GM19025 (cell line): ENCODE measurements at regions not wholly inside any gene's neighbourhood (a gene's known extent, or its start where the extent isn't known, plus 50 kb on each side); places are given as distances from the start of the nearest gene placed in this dataset.
"Not testable (repeated sequence)": the region's sequence is repeated elsewhere in the genome, so short reads cannot be mapped to it uniquely, and the experiment has no call there.

Experiments used
- ATAC-seq: cut with Tn5 transposase; IDR thresholded peaks from one replicate; pipeline ENCODE4 v1.9.1; 2021; ENCODE audit warnings: mild to moderate bottlenecking, low read depth, moderate library complexity; ENCODE audit not compliant: unreplicated experiment

DNA sequence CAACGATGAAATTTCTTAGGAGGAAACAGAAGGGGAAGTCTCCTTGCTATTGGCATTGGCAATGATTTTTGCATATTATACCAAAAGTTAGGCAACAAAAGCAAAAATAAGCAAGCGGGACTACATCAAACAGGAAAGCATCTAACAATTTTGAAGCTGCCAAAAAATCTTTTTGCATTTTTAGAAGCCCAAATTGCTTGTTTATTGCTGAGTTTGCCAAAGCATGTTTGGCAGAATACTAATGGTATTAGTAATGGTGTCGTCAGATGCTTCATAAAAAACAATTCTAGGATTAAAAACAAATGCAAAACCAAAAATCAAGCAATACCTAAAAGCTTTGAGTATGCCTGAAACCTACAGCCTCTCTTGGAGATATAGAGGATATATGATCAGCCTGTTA, 80.0 kb downstream of the GALR1 start:
- ATAC-seq = no peak

DNA sequence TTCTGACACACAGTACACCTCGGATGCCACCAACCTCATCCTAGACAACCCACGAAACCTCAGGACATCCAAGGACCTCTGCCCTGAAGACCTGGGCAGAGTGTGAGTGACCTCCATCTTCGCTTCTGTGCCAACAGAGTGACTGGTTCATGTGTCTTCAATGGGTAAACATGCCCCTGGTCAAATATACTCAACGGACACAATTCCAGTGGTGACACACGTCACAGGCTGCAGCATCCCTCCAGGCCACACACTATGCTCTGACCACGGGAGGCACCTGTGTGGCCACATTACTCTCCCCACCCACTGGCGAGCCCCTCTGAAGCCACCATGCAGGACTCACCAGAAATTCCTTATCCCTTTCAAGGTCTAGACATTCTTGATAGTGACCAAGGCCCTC, 85.2 kb downstream of the GALR1 start:
- no peak for ATAC-seq

DNA sequence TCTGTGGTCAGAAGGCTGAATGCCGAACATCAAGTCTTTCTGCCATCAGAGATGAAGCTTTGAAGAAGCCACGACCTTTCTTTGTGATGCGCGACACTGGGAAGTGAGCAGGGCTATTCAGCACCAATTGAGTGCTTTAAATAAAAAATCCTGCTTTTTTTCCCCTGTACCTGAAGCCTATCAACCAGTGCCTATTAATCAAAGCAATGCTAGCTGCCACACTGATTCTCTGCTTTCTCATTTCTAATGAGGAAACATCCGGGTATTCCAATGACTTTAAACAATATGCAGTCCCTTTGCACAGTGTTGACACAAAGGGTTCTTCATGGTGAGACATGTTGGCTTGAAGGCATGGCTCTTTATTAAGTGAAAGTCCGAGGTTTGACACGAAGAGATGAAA, 88.0 kb downstream of the GALR1 start:
- no peak for ATAC-seq

DNA sequence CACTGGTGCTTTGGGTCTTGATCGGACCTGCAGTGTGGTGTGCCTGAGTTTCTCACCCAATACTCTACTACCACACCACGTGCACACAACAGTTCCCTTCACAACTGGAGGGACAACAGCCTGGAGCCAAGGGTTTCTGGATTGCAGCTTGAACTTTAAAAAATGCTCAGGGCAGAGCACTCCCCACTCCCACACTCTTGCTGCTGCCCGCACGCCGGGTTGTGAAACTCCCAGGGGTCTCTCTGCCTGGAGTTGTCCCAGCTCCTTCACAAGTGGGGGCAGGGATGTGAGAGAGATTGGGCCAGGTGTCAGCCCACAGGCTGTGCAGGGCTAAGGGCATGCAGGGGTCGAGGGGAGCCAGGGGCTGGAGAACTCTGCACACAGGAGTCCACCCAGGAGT, 89.4 kb downstream of the GALR1 start:
- ATAC-seq = no peak

- no peak for ATAC-seq
Measured at GRCh38 chr18:77339623-77340022, 90.0 kb downstream of the GALR1 start.

- no peak for ATAC-seq
Measured at GRCh38 chr18:77340815-77341214, 91.2 kb downstream of the GALR1 start.

DNA sequence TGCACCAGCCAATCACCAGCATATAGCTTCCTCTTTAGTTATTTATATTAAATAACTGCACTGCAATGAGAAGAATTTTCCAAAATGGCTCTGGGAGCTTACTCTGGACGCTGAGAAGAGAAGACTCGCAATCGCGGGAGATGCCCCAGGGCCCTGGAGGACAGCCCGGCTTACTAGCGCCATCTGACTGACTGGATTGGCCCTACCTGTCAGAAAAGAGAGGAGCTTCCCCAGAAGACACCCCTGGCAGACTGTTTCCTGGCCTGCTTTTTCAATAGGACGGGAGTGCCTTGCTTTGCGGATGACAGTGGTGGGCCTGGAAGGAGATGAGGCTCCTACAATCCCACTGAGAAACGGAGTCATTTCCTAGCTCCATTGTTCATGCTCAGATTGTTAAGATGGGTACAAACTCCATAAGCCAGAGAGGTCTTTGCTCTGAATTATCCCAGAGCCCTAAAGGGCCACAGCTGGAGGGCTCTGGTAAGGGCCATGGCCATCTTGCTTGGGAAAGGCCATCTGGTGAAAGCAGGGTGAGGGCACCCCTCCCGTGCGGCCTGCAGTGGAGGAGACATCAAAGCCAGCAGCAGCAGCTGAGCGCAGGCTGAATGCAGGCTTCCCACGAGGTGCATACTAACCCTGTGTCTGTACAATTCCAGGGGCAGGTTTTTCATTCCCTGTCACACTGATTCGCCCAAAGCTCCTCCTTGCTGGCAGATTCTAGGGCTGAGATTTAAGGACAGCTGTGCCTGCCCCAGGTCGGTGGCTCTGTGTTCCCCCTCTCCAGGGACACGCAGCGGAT, 92.1 kb downstream of the GALR1 start:
- ATAC-seq = no peak

GRCh38 chr18:77342736-77343135, 93.1 kb downstream of the GALR1 start:
- ATAC-seq = no peak

- no peak for ATAC-seq
Measured at GRCh38 chr18:77343846-77344510, 94.3 kb downstream of the GALR1 start.

DNA sequence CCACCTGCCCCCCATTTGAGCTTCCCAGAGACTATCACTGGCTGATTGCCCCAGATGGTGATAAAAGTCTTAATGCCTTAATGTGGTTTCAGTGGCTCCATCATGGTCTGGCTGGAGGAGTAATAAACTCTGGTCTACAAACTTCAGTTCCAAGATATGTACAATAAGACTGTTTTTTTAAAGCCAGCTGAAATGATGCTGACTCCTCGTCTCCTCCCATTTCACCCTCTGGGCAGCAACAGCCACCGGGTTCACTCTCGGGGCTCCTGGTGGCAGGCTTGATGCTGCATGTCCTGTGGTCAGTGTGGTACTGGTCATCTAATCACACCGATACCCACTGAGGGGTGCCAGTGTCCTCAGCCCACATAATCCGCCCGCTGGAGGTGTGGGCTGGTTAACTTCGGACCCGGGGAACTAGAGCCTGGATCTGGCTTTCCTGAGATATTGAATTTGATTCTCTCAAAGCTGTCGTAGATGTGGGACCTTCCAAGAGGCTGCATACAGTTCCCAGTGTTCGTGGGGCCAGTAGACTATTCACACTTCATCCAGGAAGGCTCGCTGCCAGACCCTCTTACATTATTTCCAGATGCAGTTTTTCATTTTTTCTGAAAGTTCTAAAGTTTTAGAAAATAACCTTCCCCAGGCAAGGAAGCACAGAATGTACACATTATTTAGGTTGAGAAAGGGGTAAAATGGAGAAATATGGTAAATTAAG, 95.3 kb downstream of the GALR1 start:
- ATAC-seq = no peak

- ATAC-seq = no peak
Measured at GRCh38 chr18:77346208-77346810, 96.7 kb downstream of the GALR1 start.

- not testable (repeated sequence) for ATAC-seq
Measured at GRCh38 chr18:77353349-77353748, 103.7 kb downstream of the GALR1 start.

DNA sequence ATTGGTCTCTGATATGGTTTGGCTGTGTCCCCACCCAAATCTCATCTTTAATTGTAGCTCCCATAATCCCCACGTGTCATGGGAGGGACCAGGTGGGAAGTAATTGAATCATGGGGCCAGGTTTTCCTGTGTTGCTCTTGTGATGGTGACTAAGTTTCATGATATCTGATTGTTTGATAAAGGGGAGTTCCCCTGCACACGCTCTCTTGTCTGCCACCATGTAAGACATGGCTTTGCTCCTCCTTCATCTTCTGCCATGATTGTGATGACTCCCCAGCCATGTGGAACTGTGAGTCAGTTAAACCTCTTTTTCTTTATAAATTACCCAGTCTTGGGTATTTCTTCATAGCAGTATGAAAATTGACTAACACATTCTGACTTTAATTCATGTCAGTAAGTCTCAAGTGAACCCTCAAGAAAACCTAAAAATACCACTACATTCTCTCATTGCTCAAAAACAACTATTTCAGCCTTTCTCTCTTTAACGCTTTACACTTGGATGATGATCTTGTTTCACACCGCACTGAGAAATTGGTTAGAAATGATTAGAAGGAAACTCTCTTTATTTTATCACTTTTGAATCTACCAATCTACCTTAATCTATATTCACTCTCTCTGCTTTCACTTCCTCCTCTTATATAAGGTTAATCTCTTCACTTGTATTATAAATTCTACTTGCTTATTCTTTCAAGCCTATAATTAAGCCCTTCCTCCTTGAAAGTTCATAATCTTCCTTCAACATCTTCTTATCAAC, 110.1 kb downstream of the GALR1 start:
- no peak for ATAC-seq

DNA sequence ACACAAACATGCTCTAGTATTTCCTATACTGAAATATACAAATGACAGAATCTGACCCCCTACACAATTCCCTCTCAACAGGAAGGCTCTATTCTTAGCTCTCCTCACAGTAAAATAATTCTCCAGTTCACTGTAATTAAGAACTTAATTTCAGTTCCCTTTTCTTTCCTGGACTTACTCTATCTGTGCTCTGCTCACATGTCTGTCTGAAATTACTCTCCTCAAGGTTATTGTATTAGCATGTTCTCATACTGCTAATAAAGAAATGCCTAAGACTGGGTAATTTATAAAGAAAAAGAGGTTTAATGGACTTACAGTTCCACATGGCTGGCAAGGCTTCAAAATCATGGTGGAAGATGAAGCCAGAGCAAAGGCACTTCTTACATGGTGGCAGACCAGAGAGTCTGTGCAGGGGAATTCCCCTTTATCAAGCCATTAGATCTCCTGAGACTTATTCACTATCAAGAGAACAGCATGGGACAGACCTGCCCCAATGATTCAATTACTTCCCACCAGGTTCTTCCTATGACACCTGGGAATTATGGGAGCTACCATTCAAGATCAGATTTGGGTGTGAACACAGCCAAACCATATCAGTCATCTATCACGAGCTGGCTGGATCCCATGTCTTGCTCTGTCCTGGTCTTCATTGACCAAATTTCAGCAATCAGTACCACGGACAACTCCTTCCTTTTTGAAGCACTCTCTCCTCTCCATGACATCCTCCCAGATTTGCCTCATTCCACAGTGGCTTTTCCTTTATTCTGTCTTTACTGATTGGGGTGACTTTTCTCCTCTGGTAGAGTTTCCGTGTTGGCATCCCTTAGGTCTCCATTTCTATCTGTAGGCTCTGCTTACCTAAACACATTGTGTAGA, 110.9 kb downstream of the GALR1 start:
- ATAC-seq = no peak

DNA sequence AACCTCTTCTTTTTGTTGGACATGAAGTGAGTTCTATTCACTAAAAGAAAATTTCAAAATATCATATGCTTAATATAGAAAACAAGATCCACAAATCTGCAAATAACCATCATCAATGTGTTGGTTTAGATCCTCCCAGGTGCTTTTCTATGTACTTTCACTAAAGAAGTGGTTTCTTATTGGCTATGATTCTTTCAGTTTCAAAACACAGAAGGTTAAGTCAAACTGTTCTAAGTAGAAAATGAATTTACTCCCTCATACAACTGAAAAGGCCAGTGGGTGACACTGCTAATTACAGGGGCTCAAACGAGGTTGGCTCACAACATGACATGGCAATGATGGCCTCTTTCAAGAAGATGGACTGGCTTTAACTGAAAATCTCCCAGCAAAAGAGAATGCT, 111.7 kb downstream of the GALR1 start:
- no peak for ATAC-seq

GRCh38 chr18:77365667-77366066, 116.0 kb downstream of the GALR1 start:
- no peak for ATAC-seq

DNA sequence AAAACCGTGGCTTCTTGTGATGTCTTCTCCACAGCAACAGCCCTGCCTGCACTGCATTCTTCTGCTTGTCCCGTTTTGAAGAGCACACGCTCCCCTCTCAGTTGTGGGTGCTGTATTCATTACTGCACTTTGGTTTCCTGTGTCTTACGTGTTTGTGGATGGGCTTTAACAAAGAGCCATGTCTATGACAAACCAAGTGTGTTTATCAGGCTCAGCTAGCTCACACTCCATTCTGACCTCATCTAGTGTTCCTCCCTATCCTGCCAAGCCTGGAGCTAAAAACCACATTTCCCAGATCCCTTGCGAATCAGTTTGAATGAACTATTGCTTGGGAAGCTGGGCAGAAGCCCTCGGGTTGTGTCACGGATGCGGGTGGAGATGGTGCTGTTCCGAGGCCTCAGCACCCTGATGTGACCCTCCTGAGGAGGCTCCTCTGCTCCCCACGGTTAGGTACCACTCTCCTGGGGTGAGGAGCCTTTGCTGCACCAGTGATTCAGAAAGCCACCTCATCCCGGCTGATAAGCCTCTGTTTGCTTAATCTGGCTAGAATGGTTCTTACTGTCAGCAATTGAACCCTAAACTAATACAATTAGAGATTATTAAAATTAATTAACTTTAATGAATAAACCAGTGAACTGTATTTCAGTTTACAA, 116.5 kb downstream of the GALR1 start:
- ATAC-seq = no peak

DNA sequence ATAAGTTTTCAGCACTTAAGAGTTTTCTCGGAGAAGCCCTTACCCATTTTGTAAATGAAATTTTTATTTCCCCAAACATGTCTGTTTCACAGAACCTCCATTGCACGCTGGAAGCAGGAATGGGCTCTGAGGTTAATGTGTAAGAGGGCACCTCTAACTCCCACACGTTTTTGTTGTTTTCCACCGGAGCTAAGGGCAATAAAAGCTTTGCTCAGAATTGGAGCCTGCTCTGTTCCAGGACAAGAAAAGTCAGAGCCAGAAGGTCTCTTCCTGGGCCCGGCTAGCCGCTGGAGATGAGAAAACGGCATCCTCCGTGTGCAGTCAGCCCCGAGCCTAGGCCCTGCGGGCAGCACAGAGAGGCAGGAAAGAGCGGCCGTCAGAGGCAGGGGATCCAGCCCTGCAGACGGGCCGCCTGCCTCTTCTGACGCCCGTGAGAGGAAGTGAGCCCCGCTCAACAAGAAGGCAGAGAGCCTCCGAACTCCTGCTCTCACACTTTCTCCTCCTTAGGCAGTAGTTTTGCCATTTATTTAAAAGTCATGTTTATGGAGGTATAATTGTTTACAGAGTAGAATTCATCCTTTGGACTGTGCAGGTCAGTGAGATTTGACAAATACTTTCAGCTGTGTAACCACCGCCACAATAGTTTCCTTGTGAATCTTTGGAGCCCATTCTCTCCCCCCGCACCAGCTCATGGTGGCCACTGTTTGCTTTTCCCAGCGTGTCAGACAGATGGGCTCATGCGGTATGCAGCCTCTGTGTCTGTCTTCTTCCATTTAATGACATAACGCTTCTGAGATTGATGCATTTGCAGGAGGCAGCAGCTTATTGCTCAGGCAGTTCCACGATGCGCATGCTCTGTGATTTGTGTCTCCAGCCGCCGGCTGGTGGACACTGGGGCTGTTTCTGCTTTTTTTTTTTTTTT, 117.3 kb downstream of the GALR1 start:
- ATAC-seq = no peak
